GM06990 (cell line): ENCODE measurements at regions not wholly inside any gene's neighbourhood (a gene's known extent, or its start where the extent isn't known, plus 50 kb on each side); places are given as distances from the start of the nearest gene placed in this dataset.
"Not testable (repeated sequence)": the region's sequence is repeated elsewhere in the genome, so short reads cannot be mapped to it uniquely, and the experiment has no call there.

Experiments
- DNase-seq: peaks from one replicate; pipeline ENCODE4 v3.0.0-alpha.2; 2011; ENCODE audit not compliant: insufficient read length; ENCODE audit errors: extremely low read depth
- H3K27me3 ChIP-seq: replicated peaks from 2 replicates; pipeline ENCODE4 v1.6.0; 2011; ENCODE audit warnings: low read length; ENCODE audit not compliant: control insufficient read depth, insufficient read depth
- H3K36me3 ChIP-seq: 2 replicates; pipeline ENCODE4 v1.5.1; 2011; ENCODE audit warnings: low read length; ENCODE audit not compliant: control insufficient read depth, insufficient read depth
- H3K4me3 ChIP-seq: replicated peaks from 2 replicates; pipeline ENCODE4 v1.5.1; 2011; ENCODE audit warnings: low read depth, mild to moderate bottlenecking, control low read depth, low read length
- CTCF ChIP-seq: IDR thresholded peaks from 2 replicates; pipeline ENCODE4 v1.5.1; 2011; ENCODE audit warnings: low read length, control low read depth, mild to moderate bottlenecking, inconsistent platforms; ENCODE audit not compliant: insufficient read depth, poor library complexity, severe bottlenecking

DNA sequence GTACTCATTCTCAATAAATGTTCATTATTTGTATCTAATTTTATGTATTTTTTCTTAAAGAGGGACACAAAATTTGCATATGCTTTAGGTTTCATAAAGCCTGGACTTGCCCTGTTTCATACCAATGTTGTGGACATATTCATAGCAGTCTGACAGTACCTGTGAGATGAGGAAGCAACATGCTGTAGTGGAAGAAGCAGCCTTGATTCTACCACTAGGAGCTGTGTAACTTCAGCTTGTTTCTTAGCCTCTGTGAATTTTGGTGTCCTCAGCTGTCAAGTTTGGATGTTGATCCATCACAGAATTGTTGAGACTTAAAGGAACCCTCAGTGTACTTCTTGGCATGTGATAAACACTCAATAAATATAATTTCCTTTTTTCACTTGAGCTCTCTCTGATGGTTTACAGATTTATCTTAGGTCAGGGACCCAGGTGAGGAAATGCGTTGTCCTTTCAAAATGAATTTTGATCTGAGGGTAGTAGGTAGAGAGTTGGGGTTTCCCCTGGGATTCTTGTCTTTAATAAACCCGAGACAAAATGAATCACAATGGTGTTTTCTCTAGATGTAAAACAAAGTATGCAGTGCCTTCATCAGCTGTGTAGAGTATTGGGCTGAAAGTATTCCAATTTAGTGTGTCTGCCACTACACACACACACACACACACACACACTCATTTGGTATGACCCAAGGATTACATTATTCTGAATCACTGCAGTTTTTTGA, 152.1 kb downstream of the KCNRG start:
- peak; percentile 17 for TF ChIP-seq CTCF
- Histone ChIP-seq H3K36me3 (no peaks in the 10 kb centered on the region), H3K27me3 (no peaks in the 10 kb centered on the region), H3K4me3 (no peak overlapping the region)
- DNase-seq: no peak

DNA sequence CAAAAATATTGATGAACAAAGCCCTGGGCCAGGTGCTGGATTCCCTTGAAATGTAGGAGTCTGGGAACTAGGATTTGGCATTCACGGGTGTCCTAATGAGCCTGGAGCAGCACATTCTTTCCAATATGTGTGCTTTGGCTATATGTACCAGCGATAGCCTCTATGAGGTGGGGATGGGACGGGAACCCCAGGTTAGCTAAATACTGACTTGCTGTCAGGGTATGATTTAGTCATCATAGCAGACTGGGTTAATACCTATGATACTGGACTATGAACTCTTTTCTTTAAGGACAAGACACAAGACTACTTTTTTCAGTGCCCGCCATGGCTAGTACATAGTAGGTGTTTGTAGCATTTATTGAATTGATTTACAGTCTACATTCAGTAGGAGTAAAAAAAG, 152.7 kb downstream of the KCNRG start:
- TF ChIP-seq CTCF: no peak
- no peaks in the 10 kb centered on the region for H3K36me3 ChIP-seq
- no peak for DNase-seq
- no peaks in the 10 kb centered on the region for H3K27me3 ChIP-seq
- no peak overlapping the region for H3K4me3 ChIP-seq

DNA sequence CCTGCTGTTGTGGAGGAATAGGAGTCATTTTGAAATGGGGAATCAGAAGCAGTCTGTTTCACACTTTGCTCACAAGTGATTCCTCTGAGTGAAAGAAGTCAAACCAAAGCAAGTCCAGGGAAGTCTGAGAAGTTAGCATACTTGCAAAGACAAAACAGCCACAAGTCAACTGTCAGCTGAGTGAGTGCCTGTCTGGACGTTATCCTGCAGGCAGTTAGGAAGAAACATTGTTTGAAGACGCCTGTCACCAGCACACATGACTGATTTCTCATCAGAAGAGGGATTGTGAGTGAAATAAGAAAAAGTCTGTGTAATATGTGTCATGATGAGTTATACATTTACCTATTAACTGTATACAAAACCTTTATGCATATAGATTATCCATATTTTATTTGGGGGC, 153.5 kb downstream of the KCNRG start:
- Histone ChIP-seq H3K27me3 (no peaks in the 10 kb centered on the region), H3K4me3 (no peak overlapping the region), H3K36me3 (no peaks in the 10 kb centered on the region)
- TF ChIP-seq CTCF: no peak
- DNase-seq: no peak

- Histone ChIP-seq H3K4me3 (no peak overlapping the region), H3K27me3 (no peaks in the 10 kb centered on the region), H3K36me3 (no peaks in the 10 kb centered on the region)
- no peak for DNase-seq
- TF ChIP-seq CTCF: no peak
Measured at GRCh38 chr13:50170447-50171037, 155.3 kb downstream of the KCNRG start.

DNA sequence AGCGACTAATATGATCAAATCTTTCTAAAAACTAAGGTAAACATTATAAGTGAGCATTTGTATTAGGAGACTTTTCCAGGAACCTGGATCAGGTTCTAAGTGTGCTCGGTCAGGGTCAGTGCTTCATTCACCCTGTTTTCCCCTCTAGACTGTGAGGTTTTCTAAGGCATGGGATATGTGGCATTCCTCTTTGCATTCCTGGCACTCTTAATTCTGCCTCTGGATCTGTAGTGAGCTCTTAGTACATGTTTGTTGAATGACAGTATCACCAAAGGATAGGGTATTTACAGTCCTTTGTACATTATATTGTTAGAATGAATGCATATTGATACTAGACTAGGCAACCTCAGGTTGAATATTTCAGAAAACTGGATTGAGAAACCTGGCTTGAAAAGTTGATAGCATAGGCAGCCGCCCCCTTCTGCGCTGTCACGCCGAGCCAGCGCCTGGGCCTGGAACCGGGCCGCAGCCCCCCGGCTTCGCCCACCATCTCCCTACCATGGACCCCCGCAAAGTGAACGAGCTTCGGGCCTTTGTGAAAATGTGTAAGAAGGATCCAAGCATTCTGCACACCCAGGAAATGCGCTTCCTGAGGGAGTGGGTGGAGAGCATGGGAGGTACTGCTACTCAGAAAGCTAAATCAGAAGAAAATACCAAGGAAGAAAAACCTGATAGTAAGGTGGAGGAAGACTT, 156.5 kb downstream of the KCNRG start:
- Histone ChIP-seq H3K27me3 (no peaks in the 10 kb centered on the region), H3K36me3 (no peaks in the 10 kb centered on the region), H3K4me3 (no peak overlapping the region)
- no peak for TF ChIP-seq CTCF
- no peak for DNase-seq

- H3K27me3 ChIP-seq: not testable (repeated sequence)
Measured at GRCh38 chr13:50173045-50173444, 157.8 kb downstream of the KCNRG start.

More at GRCh38 chr13:50173045-50173444, 157.8 kb downstream of the KCNRG start:
- not testable (repeated sequence) for H3K36me3 ChIP-seq, DNase-seq, H3K4me3 ChIP-seq
